OCI-M1 (cell line): ENCODE measurements at regions not wholly inside any gene's neighbourhood (a gene's known extent, or its start where the extent isn't known, plus 50 kb on each side); places are given as distances from the start of the nearest gene placed in this dataset.

Experiments
- DNase-seq: peaks from one replicate; lab custom pipeline; 2025; lab: John Stamatoyannopoulos, UW

- no peak for DNase-seq
Measured at GRCh38 chr6:10305790-10306415, 109.0 kb downstream of the TFAP2A start.

- DNase-seq = peak; percentile 47
Measured at GRCh38 chr6:10303608-10304506, 111.0 kb downstream of the TFAP2A start.

GRCh38 chr6:10302566-10303235, 112.2 kb downstream of the TFAP2A start:
- DNase-seq = no peak

GRCh38 chr6:10300071-10300470, 114.8 kb downstream of the TFAP2A start:
- no peak for DNase-seq

- peak; percentile 35 for DNase-seq
Measured at GRCh38 chr6:10297832-10298231, 117.0 kb downstream of the TFAP2A start.

- DNase-seq = no peak
Measured at GRCh38 chr6:10278746-10279145, 136.1 kb downstream of the TFAP2A start.

- no peak for DNase-seq
Measured at GRCh38 chr6:10276660-10277287, 138.1 kb downstream of the TFAP2A start.

GRCh38 chr6:10276106-10276505, 138.8 kb downstream of the TFAP2A start:
- no peak for DNase-seq

GRCh38 chr6:10272591-10272990, 142.3 kb downstream of the TFAP2A start:
- no peak for DNase-seq

- no peak for DNase-seq
Measured at GRCh38 chr6:10271982-10272381, 142.9 kb downstream of the TFAP2A start.

GRCh38 chr6:10269814-10270472, 144.9 kb downstream of the TFAP2A start:
- DNase-seq = no peak

- DNase-seq = no peak
Measured at GRCh38 chr6:10268611-10269310, 146.1 kb downstream of the TFAP2A start.

GRCh38 chr6:10268111-10268510, 146.8 kb downstream of the TFAP2A start:
- no peak for DNase-seq

- DNase-seq = no peak
Measured at GRCh38 chr6:10266462-10266861, 148.4 kb downstream of the TFAP2A start.

GRCh38 chr6:10266061-10266460, 148.8 kb downstream of the TFAP2A start:
- DNase-seq = no peak

- no peak for DNase-seq
Measured at GRCh38 chr6:10262505-10262904, 152.4 kb downstream of the TFAP2A start.

GRCh38 chr6:10259671-10260070, 155.2 kb downstream of the TFAP2A start:
- DNase-seq = no peak

- no peak for DNase-seq
Measured at GRCh38 chr6:10258341-10258740, 156.5 kb downstream of the TFAP2A start.

GRCh38 chr6:10256113-10256690, 158.7 kb downstream of the TFAP2A start:
- peak; percentile 69 for DNase-seq

- DNase-seq = peak; percentile 48
Measured at GRCh38 chr6:10250655-10251220, 164.1 kb downstream of the TFAP2A start.
